ELF-1 (cell line): ENCODE measurements at regions not wholly inside any gene's neighbourhood (a gene's known extent, or its start where the extent isn't known, plus 50 kb on each side); places are given as distances from the start of the nearest gene placed in this dataset.
A peak's percentile ranks its signal among the peaks of the same experiment; 100 is the strongest.

Experiments
- DNase-seq: peaks from one replicate; pipeline ENCODE4 v3.0.0-alpha.2; 2016; ENCODE audit warnings: low read depth, low spot score

DNA sequence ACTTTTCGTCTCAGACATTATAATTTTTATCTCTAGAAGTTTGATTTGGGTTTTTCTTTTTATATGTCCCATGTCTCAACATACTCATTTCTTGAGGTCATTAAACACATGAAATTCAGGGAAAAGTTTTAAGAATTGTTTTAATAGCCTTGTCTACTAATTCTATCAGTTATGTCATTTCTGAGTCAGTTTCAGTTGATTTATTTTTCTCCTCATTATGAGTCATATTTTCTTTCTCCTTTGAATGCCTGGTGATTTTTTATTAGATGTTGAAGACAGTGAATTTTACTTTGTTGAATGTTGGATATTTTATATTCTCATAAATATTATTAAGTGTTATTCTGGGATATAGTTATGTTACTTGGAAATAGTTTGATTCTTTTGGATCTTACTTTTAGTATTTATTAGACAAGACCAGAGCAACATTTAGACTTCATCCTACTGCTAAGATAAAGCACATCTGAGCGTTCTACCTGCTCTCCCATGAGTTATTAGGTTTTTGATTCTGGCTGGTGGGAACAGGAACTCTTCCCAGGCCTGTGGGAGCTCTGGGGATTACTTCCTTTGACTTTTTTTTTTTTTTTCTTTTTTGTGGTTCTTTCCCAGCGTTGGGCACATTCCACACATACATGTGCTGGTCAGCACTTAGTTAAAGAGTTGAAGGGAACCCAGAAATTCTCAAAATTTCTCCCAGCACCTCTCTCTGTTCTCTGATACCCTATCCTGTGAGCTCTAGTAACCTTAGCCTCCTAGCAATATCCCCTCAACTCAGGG lies 1157.7 kb downstream of the BCL11B start:
- no peak for DNase-seq

DNA sequence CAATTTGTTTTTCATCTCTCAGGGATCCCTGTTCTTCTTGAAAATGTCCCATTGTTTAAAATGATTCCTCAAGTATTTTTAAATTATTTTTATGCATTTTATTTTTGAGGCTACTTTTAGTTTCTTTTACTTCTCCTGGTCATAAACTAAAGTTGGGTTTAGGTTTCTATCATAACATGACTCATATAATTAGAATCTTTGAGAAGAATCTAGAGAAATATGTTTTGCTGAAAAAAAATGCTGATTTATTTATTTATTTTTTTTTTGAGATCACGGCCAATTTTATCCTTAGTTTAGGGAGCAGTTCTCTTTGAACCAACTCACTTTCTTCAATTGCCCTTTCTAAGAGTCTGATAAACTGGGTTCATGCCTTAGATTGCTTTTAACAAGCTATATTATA lies 1157.1 kb downstream of the BCL11B start:
- DNase-seq, result no peak

DNA sequence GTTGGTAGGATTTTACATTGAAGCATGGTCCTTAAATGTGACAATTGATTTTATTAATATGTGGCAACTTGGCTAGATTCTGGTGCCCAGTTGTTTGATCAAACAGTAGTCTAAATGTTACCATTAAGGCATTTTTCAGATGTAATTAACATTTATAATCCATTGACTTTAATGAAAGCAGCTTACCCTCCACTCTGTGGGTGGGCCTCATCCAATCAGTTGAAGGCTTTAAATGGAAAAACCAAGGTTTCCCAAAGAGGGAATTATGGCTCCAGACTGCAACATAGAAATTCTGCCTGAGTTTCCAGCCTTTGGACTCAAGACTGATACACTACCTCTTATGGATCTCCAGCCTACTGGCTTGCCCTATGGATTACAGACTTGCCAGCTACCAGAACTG lies 1153.2 kb downstream of the BCL11B start:
- no peak for DNase-seq

DNA sequence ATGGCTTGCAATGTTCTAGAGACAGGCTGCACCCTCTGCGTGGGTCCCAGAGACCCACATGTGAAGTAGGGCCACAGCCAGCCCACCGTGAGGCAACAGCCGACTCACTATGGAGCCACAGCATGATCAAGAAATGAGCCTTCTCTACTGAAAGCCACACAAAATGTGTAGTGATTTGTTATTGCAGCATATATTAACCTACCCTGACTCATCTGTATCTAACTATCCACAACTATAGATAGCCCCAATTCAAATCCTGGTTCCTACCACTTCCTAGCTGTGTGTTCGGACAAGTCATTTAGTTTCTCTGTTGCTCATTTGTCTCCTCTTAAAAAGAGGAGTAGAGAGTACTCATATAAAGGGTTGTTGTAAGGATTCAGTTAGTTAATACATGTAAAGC lies 1152.3 kb downstream of the BCL11B start:
- no peak for DNase-seq

DNA sequence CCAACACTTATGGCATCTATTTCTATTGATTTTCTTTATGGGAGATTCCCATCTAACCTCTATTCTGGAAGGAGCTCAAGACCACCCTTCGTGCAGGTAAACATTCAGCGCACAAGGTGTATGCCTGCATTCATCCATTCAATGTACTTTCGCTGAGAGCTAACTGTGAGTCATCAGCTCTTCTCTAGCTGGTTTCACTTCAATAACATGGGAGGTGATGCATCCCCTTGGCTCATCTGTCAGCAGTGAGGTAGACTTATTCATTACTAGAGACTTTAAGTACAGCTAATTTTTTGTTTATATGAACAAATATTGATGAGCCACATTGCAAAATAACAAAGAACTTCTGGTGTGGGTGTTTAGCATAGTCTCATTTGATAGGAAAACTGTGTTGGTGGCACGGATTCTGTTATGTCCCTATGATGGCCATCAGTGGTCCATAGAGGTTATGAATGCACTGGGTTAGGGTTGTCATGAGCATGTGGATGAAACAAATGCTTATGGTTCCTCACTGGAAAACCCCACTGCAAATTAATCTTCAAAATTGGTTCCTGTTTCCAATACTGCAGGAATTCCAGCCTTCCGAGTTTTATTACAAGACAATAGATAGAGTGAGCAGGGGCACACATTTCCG lies 1151.0 kb downstream of the BCL11B start:
- no peak for DNase-seq

DNA sequence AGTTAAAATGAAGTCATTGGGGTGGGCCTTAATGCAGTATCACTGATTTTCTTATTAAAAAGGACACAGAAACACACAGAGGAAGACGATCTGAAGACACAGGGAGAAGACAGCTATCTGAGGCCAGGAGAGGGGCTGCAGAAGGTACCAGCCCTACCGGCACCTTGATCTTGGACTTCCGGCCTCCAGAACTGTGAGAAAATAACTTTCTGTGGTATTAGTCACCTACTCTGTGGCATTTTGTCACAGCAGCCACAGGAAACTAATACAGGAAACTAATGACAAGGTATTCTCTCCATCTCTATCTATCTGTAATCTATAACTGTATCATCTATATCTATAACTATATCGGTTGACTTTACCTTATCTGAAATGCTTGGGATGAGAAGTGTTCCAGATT lies 1149.5 kb downstream of the BCL11B start:
- no peak for DNase-seq

DNA sequence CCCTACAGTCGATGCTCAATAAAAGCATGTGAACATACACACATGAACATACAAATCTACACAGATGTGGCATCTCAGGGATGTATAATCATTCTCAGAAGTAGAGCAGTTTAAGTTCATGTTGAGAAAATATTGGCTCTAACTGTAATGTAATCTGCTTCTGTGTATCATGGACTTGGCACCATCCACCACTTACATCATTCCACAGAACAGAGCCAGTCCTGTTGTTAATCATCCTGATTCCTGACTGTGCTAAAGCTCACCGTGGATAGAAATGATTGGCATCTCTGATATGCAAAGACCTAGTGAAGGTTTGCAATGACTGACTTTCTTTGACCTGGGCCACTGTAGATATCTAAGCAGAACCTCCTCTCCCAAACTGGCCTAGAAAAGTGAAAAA lies 1141.3 kb downstream of the BCL11B start:
- no peak for DNase-seq

DNA sequence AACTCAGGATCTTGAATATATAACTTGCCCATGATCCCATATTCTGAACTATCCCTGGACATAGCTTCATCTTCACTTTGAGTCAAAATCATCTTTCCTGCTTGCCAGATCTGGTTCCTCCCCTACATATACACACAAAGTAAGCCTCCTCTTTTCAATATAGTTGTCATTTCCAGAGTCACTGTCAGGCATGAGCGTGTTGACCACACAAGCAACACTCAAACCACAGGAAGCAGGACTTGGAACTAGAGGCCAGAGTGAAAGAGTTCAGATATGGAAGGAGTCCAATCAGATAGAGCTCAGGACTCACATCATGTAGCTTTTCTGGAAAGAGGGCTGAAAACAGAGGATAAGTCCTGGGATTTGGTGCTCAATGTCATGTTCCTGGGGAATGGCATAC lies 1140.6 kb downstream of the BCL11B start:
- no peak for DNase-seq

DNA sequence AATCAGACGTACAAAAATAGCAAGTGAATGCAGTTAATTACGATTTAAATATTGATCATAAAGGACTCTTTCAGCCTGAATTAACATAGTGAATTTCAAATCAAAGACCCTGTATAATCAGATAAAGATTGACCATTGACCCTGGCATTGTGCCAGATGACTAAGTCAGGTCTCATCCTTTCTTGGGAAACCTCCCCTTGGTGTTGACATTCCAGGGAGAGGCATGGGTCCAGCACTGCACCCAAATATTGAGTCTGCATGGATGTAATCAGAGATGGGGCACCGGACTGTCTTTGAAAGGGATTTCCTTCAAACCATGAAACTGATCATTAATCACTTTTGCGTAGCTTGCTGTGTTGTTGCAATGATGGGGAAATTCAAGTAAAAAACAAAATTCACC lies 1138.2 kb downstream of the BCL11B start:
- DNase-seq, result no peak

DNA sequence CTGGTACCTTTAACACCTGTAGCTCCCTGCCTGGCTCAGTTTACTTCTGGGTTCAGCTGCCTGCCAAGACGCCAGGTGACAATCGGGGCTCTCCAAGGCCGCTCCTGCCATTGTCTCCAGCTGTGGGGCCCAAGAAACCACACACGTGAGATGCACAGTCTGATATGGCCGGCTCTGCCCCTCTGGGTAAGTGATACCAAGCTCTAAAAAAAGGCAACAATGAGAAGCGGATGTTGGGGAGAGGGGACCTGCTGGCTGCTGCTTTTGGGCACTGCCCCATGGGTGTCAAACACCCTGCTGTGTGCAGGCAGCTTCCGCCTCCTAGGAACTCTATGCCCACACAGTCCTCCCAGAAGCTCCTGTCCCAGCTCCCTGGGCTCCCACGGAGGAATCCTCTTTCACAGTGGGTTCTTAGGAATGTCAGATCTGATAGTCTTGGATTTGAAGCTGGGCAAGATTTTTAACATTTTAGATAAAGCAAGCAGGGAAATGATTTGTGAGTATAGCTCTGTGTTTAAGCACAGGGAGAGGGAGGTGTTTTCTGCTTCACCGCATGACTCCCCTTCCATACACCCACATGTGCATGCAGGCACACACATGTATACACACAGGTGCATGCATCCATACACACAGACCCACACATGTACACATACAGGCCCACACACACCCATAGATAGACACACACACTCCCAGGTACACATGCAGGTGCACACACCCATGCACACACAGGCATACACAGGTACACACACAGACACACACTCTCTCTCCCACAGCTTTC lies 1135.8 kb downstream of the BCL11B start:
- no peak for DNase-seq

DNA sequence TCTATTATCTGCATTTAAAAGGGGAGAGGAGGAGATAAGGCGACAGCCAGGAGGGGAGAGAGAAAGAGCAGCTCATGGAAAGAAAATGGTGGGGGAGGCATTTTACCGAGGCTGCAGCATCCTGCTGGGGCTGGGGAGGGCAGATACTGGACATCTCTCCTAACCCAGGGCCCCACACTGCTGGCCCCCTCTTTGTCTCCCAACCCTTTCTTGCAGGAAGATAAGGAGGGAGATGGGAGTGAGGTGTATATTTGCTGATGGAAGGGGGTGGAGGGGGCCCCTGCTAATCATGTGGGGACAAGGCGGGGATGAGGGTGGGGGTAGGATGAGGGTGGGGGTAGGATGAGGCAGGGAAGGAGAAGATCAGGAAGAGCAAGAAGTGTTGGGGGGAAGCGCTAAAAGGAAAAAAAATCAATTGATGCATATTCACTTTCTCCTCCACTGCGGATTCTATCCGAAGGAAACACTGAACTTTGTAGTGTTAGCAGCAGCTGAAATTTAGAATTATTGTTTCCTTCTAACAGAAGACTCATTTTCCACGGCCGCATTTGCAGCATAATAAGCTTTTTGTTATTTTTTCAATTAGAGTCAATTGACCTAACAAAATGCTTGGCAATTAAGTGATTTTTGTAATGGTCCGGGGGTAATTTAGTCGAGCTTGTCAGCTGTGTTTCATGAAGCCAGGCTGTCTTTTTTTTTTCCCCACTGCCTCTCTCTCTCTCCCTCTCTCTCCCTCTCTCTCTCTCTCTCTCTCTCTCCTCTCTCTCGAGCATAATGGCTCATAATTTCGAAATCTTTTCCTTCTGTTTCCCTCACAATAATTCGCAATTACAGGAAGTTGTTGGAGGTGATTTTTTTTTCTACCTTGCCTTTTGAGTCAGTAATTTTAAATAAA lies 1134.6 kb downstream of the BCL11B start:
- no peak for DNase-seq

DNA sequence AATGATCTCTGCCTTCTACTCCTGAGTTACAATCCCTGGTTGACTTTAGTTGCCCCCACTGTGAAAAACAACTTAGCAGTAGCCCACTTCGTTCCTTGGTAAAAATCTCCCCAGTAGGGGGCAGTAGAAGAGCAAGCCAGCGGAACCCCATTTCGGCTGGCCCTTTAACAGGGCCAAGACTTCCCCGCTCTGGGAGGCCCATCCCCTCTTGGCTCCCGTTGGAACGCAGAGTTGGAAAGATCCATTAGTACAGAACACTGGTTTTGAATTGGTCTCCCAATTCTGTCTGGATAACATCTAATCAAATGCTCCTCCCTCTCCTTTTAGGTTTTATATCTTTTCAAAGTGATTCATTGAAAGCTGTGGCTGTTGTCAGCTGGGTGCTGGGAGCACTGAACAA lies 1133.3 kb downstream of the BCL11B start:
- peak; percentile 66 for DNase-seq

DNA sequence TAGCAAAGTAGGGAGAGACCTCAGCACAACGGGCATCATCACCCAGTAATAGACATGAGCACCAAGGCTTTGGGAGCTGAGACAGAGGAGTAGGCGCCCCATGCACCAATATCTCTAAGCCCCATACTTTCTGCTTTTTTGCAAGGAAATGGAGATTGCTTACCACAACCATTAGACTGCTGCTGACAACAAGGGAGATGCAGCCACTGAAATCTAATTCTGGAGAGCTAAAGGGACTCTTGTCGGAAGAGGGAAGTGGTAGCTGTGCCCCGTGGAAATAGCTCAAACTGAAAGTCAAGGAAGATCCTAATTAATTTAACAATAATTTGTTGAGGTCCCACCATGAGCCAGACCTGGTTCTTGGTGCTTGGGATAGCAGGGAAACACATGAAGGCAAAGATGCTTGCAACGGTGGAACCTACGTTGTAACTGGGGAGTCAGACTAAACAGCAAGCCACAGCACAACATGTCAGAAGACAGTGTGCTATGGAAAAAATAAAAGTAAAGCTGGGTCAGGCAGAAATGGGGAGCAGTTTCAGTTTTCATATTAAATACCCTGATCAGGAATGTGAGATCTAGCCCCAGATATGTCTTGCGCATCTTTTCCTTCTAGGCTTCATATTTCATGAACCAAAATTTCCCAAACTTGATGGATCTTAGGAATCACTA lies 1131.0 kb downstream of the BCL11B start:
- DNase-seq, result no peak

DNA sequence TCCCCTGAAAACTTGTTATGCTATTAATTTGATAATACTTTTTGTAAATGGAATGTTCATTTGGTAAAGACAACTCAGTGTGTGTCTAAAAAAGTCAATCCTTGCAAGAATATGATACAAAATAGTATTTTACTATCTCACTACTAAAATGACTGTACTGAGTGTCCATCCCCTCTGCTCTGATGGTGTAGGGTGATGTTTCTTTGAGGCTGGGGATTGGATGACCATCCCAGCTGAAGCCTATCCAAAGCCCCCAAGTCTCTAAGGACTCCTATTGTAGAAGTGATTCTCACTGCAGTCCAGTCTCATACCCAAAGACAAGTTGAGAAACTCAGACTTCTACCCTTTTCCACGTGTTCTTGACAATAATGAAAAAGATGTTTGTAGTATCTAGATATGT lies 1128.4 kb downstream of the BCL11B start:
- no peak for DNase-seq

DNA sequence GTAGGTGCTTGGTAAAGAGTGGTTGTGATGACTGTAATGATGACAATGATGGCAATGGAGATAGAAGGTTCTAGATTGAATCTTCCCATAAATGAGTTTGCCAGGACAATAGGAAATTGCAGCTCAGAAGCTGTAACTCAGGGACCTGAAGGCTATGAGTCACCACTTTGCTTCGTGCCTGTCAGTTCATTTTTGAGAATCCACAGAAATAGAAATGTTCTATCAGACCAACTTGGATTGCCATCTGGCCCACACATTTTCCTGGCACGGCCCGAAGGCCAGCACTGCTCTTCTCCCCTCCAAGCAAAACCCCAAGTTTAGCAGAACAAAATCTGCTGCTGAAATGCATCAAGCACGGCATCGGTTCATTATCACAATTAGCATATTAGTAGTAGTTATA lies 1127.0 kb downstream of the BCL11B start:
- DNase-seq, result no peak

DNA sequence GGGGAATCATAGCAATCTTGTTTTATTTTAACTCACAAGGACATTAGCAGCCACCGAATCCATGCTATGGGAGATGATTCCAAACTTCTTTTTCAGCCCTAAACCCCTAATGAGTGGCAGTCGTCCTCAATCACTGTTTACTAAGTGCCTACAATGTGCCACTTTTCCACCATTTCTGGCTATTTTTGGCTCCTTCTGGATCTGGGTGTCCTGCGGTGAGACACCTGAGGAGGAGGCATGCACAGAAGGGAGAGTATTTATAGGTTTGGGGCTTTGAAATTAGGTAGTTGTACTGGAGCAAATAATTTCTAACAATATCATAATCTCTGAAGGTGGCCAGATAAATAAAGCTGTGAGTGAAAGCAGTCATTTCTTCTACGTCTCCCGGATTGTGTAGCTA lies 1125.6 kb downstream of the BCL11B start:
- no peak for DNase-seq

DNA sequence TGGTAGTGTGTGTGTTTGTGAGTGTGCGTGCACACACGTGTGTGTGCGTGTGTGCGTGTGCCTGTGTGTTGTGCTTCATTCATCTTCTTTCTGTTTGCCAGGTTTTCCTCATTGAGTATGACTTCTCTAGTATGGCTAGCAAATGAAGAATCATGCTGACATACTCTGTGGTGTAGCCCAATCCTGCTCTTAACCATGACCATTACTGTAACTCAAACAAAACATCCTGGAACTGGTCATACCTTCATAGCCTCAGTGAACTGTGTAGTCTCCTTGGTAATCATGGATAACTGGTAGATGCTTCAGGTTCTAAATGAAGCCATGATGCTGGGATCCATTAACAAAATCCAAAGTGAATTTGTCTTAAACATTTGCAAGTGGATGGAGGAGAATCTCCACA lies 1117.7 kb downstream of the BCL11B start:
- no peak for DNase-seq

DNA sequence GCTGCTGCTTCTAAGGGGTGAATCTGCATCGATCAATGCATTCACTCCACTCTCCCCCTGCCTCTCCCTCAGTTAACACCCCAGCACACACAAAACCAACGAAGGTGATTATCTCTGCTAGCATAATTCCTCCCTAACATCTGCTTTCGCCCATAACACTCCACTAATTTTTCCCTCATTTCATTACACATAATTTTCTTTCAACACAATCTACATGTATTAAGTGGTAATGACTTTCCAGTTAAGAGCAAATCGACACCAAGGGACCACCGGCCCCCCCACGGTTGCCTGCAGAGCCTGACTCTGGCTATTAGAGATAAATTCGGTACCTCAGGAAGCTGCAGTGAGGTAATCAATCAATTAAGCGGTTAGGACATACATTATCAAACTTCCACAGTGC lies 1115.6 kb downstream of the BCL11B start:
- no peak for DNase-seq

DNA sequence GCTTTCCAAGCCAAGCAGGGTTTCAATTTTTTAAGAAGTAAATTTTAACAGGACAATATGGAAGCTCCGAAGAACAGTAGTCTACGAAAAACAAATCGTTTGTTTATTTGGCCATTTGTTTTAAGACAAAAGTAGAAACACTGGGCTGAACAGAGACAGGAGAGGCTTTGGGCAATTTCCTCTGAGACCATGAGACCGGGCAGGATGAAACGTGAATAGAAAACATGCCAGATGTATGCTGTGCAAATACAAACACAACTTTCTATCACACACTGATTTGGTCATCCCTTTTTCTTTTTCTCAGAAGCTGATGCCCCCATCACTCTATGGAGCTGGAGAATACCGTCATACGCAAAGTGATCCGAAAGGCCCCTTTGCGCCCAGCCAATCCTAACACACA lies 1111.1 kb downstream of the BCL11B start:
- DNase-seq, result no peak

DNA sequence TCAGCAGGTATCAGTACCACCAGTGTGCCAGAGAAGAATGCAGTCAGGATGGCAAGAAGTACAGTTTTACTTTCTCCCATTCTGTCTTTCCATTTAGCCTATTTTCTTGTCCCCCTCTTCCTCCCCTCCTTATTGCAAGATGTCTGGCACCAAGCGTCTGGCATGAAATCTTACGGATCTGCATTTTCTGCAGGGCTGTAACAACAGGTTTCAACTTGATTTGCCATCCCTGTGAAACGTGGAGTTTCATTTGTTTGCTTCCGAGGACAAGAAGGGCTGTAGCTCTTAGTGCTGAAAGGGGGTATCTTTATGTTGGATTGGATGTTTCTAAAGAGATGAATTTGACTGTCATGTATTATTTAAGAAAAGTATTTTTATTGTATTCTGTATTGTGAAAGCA lies 1110.6 kb downstream of the BCL11B start:
- no peak for DNase-seq
